A673 (cell line): ENCODE measurements at regions not wholly inside any gene's neighbourhood (a gene's known extent, or its start where the extent isn't known, plus 50 kb on each side); places are given as distances from the start of the nearest gene placed in this dataset.

Experiments used
- BruUV-seq: library from RNA; stranded (reverse); fragments of 400-500 nt; replicated peaks from 2 replicates; lab custom pipeline; 2021; lab: Mats Ljungman, UMichigan
- CTCF ChIA-PET: fragments of 300-600 bp; sonication (Branson Sonifier 250); formaldehyde crosslinking; loops from one replicate; lab custom pipeline; 2022; ENCODE audit warnings: antibody characterized with exemption; lab: Charles Lee
- POLR2A ChIA-PET: fragments of 300-600 bp; sonication (Branson Sonifier 250); formaldehyde crosslinking; loops from one replicate; lab custom pipeline; 2022; ENCODE audit warnings: antibody characterized with exemption; ENCODE audit not compliant: low non-redundant PET; lab: Charles Lee
- DNase-seq: peaks from one replicate; pipeline ENCODE4 v3.0.0-alpha.2; 2015; ENCODE audit warnings: low spot score
- H3K27ac ChIP-seq: fragments of 200-600 bp; sonication (generic); 2 replicates; pipeline ENCODE4 v1.5.1; 2016; ENCODE audit warnings: mixed run types, low read depth, mild to moderate bottlenecking, mixed read lengths, antibody characterized with exemption, low read length; ENCODE audit not compliant: poor library complexity, severe bottlenecking
- H3K27me3 ChIP-seq: fragments of 200-600 bp; sonication (generic); replicated peaks from 2 replicates; pipeline ENCODE4 v1.6.1; 2017; ENCODE audit warnings: mixed run types, low read depth, mild to moderate bottlenecking, mixed read lengths, antibody characterized with exemption, low read length; ENCODE audit not compliant: insufficient read depth, poor library complexity
- H3K36me3 ChIP-seq: fragments of 200-600 bp; sonication (generic); 2 replicates; pipeline ENCODE4 v1.6.1; 2016; ENCODE audit warnings: mixed run types, mild to moderate bottlenecking, mixed read lengths, antibody characterized with exemption, low read length; ENCODE audit not compliant: insufficient read depth, poor library complexity, severe bottlenecking
- H3K4me1 ChIP-seq: fragments of 200-600 bp; sonication (generic); 2 replicates; pipeline ENCODE4 v1.6.1; 2017; ENCODE audit warnings: mixed run types, mild to moderate bottlenecking, mixed read lengths, antibody characterized with exemption, low read length; ENCODE audit not compliant: insufficient read depth, poor library complexity, severe bottlenecking
- H3K4me3 ChIP-seq: fragments of 200-600 bp; sonication (generic); 2 replicates; pipeline ENCODE4 v1.5.1; 2016; ENCODE audit warnings: low read depth, mixed run types, mild to moderate bottlenecking, mixed read lengths, low read length; ENCODE audit not compliant: poor library complexity, severe bottlenecking
- H3K9me3 ChIP-seq: fragments of 200-600 bp; sonication (generic); 2 replicates; pipeline ENCODE4 v1.6.1; 2016; ENCODE audit warnings: mixed run types, low read depth, mild to moderate bottlenecking, mixed read lengths, antibody characterized with exemption, low read length; ENCODE audit not compliant: poor library complexity, severe bottlenecking
- CTCF ChIP-seq: fragments of 300-800, 200-600 bp; sonication (generic); conservative IDR thresholded peaks from 2 replicates; pipeline ENCODE4 v1.5.1; 2017; ENCODE audit warnings: low read depth, mild to moderate bottlenecking, antibody characterized with exemption, low read length, moderate library complexity, mixed read lengths
- EZH2 ChIP-seq: fragments of 200-600 bp; sonication (generic); IDR thresholded peaks from 2 replicates; pipeline ENCODE4 v1.6.1; 2017; ENCODE audit warnings: borderline replicate concordance, low read depth, mild to moderate bottlenecking, mixed read lengths, antibody characterized with exemption, low read length; ENCODE audit not compliant: poor library complexity, severe bottlenecking
- intact Hi-C: fragments of 100-400 bp; cut with micrococcal nuclease; formaldehyde crosslinking; loops from one replicate; pipeline ENCODE4 v1.10.0; 2022; ENCODE audit not compliant: unreplicated experiment

DNA sequence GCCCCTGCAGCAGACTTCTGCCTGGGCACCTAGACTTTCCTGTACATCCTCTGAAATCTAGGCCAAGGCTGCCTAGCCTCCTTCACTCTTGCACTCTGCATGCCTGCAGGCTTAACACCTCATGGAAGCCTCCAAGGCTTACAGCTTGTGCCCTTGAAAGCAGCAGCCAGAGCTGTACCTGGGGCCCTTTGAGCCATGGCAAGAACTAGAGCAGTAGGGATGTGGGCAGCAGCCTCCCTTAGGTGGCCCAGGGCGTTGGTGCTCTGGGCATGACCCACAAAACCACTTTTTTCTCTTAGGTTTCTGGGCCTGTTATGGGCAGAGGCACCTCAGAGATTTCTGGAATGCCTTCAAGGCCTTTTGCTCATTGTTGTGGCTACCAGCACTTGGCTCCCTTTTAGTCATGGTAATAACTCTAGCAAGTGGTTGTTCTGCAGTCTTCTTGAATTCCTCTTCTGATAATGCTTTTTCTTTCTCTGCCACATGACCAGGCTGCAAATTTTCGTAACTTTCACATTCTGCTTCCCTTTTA is 606.2 kb downstream of the TLE4 start:
- CTCF ChIA-PET = no interaction called here
- Histone ChIP-seq H3K4me3 (no peak overlapping the region), H3K4me1 (peaks cover 3% of the 10 kb centered on the region), H3K9me3 (peaks cover 6% of the 10 kb centered on the region), H3K27me3 (no peaks in the 10 kb centered on the region), H3K27ac (no peak overlapping the region), H3K36me3 (no peaks in the 10 kb centered on the region)
- POLR2A ChIA-PET = no interaction called here
- BruUV-seq = no TSS peak
- intact Hi-C loops = loop anchor here (10.0 kb wide), 1 partner anchor 707 kb away; no protein-coding TSS in a partner anchor
- DNase-seq = no peak
- no peak for TF ChIP-seq CTCF
- TF ChIP-seq EZH2 = no peak

- TF ChIP-seq CTCF = peak; percentile 78
- no peak for TF ChIP-seq EZH2
- BruUV-seq = no TSS peak
- CTCF ChIA-PET = interaction anchor here (0.7 kb wide), 1 partner anchor 68 kb away, joined by 8 read pairs; no protein-coding TSS in a partner anchor
- Histone ChIP-seq H3K4me3 (no peak overlapping the region), H3K4me1 (peaks cover 3% of the 10 kb centered on the region), H3K27me3 (no peaks in the 10 kb centered on the region), H3K9me3 (no peaks in the 10 kb centered on the region), H3K36me3 (no peaks in the 10 kb centered on the region), H3K27ac (no peak overlapping the region)
- intact Hi-C loops = loop anchor here (1.0 to 10.0 kb wide), 2 partner anchors 273 to 709 kb away; no protein-coding TSS in a partner anchor
- POLR2A ChIA-PET = no interaction called here
- peak; percentile 56 for DNase-seq
Measured at GRCh38 chr9:80175286-80176150, 603.8 kb downstream of the TLE4 start.

DNA sequence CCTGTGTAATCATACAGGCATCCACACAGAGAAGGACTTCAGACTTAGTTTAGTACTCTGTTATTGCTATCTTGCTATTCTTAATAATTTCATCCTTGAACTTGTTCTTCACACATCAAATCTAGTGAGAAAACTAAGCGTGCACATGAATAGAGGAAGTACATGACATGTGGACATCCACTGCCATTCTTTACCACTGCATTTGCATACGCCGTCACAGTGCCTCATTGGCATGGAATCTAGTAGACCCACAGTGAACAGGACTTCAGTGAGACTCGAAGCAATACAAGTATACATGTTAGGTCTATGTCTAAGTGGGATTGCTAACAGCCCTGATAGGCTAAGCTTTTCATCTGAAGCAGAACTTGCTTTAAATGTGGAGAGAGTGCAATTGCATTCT is 592.1 kb downstream of the TLE4 start:
- no peak for DNase-seq
- no peak overlapping the region for H3K4me3 ChIP-seq
- H3K4me1 ChIP-seq = no peaks in the 10 kb centered on the region
- POLR2A ChIA-PET = no interaction called here
- H3K27ac ChIP-seq = no peak overlapping the region
- H3K36me3 ChIP-seq = no peaks in the 10 kb centered on the region
- H3K27me3 ChIP-seq = peaks cover 10% of the 10 kb centered on the region
- CTCF ChIA-PET = no interaction called here
- H3K9me3 ChIP-seq = no peaks in the 10 kb centered on the region
- intact Hi-C loops = loop anchor here (10.0 kb wide), 1 partner anchor 689 kb away; no protein-coding TSS in a partner anchor
- TF ChIP-seq CTCF (no peak), EZH2 (no peak)
- BruUV-seq = no TSS peak
